GM10248 (cell line): ENCODE measurements at regions not wholly inside any gene's neighbourhood (a gene's known extent, or its start where the extent isn't known, plus 50 kb on each side); places are given as distances from the start of the nearest gene placed in this dataset.

Source experiments
- CTCF ChIA-PET: fragments of 300-600 bp; sonication (Branson Sonifier 250); formaldehyde crosslinking; extraction: SDS; loops from one replicate; lab custom pipeline; 2021; ENCODE audit warnings: antibody characterized with exemption; lab: Yijun Ruan, JAX
- POLR2A ChIA-PET: fragments of 350-650 bp; sonication (Branson Sonifier 250); formaldehyde crosslinking; extraction: SDS; loops from one replicate; lab custom pipeline; 2020; ENCODE audit warnings: antibody characterized with exemption; lab: Yijun Ruan, JAX
- DNase-seq: peaks from one replicate; pipeline ENCODE4 v3.0.0; 2012; ENCODE audit errors: extremely low spot score
- TF ChIP-seq, protein P1 (sequence below): IDR thresholded peaks from 2 replicates; pipeline ENCODE4 v1.5.1; 2012; ENCODE audit warnings: mild to moderate bottlenecking, low read depth; ENCODE audit errors: extremely low read depth, missing control alignments, control extremely low read depth

DNA sequence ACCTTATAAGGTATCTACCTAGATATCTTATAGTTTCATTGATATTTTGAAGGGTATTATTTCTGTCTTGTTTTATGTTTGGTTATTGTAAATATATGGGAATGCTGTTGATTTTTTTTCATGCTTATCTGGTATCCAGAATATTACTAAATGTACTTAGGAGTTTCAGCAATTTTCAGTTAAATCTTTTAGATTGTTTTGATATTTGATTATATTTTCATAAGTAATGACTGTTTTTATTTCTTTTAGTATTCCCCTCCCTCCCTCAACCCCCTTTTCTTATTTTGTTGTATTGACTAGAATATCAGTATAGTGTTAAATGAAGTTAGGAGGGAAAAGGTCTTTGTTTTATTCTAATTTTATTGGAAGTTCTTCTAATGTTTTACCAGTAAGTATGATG is 344.4 kb upstream of the PROX1 start:
- TF ChIP-seq, protein P1, sequence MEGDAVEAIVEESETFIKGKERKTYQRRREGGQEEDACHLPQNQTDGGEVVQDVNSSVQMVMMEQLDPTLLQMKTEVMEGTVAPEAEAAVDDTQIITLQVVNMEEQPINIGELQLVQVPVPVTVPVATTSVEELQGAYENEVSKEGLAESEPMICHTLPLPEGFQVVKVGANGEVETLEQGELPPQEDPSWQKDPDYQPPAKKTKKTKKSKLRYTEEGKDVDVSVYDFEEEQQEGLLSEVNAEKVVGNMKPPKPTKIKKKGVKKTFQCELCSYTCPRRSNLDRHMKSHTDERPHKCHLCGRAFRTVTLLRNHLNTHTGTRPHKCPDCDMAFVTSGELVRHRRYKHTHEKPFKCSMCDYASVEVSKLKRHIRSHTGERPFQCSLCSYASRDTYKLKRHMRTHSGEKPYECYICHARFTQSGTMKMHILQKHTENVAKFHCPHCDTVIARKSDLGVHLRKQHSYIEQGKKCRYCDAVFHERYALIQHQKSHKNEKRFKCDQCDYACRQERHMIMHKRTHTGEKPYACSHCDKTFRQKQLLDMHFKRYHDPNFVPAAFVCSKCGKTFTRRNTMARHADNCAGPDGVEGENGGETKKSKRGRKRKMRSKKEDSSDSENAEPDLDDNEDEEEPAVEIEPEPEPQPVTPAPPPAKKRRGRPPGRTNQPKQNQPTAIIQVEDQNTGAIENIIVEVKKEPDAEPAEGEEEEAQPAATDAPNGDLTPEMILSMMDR = no peak
- ChIA-PET POLR2A (no interaction called here), CTCF (no interaction called here)
- DNase-seq = no peak

- ChIA-PET CTCF (no interaction called here), POLR2A (no interaction called here)
- no peak for DNase-seq
- TF ChIP-seq, protein P1 = no peak
Observed at GRCh38 chr1:213647864-213648650, 339.7 kb upstream of the PROX1 start.

- ChIA-PET CTCF (interaction anchor here (1.7 kb wide), 1 partner anchor 13 kb away, joined by 4 read pairs; no protein-coding TSS in a partner anchor), POLR2A (no interaction called here)
- no peak for DNase-seq
- TF ChIP-seq, protein P1 = no peak
Observed at GRCh38 chr1:213649373-213649772, 338.4 kb upstream of the PROX1 start.

DNA sequence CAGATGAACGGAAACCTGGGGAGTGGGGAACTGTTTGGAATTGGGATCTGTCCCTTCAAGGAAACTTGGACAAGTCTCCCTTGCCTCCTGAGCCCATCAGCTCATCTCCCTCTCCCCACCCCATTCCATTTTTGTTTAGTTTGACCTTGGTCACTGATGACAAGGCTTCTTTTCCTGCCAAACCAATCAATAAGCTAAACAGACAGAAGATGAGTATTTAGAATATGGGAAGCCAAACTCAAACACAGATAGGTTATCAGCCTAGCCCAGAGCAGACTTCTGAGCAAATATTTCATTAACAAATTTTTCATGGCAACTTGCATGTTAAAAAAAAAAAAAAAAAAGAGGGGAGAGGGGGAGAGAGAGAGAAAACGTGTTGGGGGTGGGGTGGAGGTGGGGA is 337.2 kb upstream of the PROX1 start:
- DNase-seq = no peak
- ChIA-PET POLR2A (no interaction called here), CTCF (interaction anchor here (1.7 kb wide), 1 partner anchor 12 kb away, joined by 4 read pairs; no protein-coding TSS in a partner anchor)
- TF ChIP-seq, protein P1 = no peak

- ChIA-PET POLR2A (no interaction called here), CTCF (interaction anchor here (1.7 kb wide), 1 partner anchor 11 kb away, joined by 4 read pairs; no protein-coding TSS in a partner anchor)
- DNase-seq = no peak
- TF ChIP-seq, protein P1 = no peak
Observed at GRCh38 chr1:213651077-213651476, 336.7 kb upstream of the PROX1 start.

DNA sequence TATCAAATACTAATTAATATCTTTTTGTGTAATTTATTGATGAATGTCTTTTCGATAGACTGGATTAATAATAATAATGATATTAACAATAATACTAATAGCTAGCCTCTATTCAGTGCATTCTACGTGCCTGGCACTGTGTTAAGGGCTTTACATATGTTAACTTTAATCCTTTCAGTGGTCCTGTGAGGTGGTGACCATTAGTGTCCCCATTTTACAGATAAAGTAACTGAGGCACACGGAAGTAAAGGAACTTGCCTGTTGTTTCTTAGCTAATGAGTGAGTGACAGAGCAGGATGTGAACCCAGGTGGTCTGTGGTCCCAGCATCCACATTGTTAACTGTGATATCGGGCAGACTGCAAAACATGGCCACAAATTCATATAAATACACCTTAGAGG is 335.7 kb upstream of the PROX1 start:
- TF ChIP-seq, protein P1 = no peak
- POLR2A ChIA-PET = no interaction called here
- CTCF ChIA-PET = no interaction called here
- DNase-seq = no peak

DNA sequence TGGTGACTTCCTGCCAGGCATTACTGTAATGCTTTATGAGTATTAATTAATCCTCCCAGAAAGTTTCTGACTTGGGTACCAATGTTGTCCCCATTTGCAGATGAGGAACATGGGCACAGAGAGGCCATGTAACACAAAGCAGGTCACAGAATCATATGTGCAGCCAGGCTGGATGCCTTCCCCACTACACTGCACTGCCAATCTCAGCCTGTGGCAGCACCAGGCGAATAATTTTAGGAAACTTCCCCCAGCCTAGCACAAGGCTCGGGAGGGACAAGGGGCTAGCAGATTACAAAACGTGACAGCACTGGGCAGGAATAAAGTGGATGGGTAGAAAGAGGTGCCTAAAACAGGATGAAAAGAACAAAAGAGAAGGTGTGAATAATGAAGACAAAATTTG is 331.7 kb upstream of the PROX1 start:
- TF ChIP-seq, protein P1 = no peak
- POLR2A ChIA-PET = no interaction called here
- CTCF ChIA-PET = no interaction called here
- no peak for DNase-seq
